DMS153 (cell line): ENCODE measurements at regions not wholly inside any gene's neighbourhood (a gene's known extent, or its start where the extent isn't known, plus 50 kb on each side); places are given as distances from the start of the nearest gene placed in this dataset.
"Not testable (repeated sequence)": the region's sequence is repeated elsewhere in the genome, so short reads cannot be mapped to it uniquely, and the experiment has no call there.

ENCODE experiments used
- DNase-seq: peaks from one replicate; lab custom pipeline; 2025; lab: John Stamatoyannopoulos, UW

GRCh38 chr5:90338712-90339372 lies 70.7 kb downstream of the CETN3 start:
- no peak for DNase-seq

- no peak for DNase-seq
These were observed 72.0 kb downstream of the CETN3 start for GRCh38 chr5:90337449-90338052.

GRCh38 chr5:90336752-90337151 lies 72.8 kb downstream of the CETN3 start:
- DNase-seq, result no peak

- DNase-seq, result no peak
These were observed 74.8 kb downstream of the CETN3 start for GRCh38 chr5:90334741-90335140.

GRCh38 chr5:90329911-90330310 lies 79.6 kb downstream of the CETN3 start:
- no peak for DNase-seq

- no peak for DNase-seq
These were observed 82.6 kb downstream of the CETN3 start for GRCh38 chr5:90326995-90327394.

- no peak for DNase-seq
These were observed 84.5 kb downstream of the CETN3 start for GRCh38 chr5:90325093-90325492.

GRCh38 chr5:90320348-90320747 lies 89.2 kb downstream of the CETN3 start:
- DNase-seq, result not testable (repeated sequence)

GRCh38 chr5:90312027-90312426 lies 97.5 kb downstream of the CETN3 start:
- no peak for DNase-seq

- DNase-seq, result no peak
These were observed 98.2 kb downstream of the CETN3 start for GRCh38 chr5:90311401-90311800.

GRCh38 chr5:90308787-90309585 lies 100.6 kb downstream of the CETN3 start:
- no peak for DNase-seq

GRCh38 chr5:90307782-90308181 lies 101.8 kb downstream of the CETN3 start:
- DNase-seq, result no peak

- DNase-seq, result no peak
These were observed 102.2 kb downstream of the CETN3 start for GRCh38 chr5:90307322-90307721.

- DNase-seq, result no peak
These were observed 102.9 kb downstream of the CETN3 start for GRCh38 chr5:90306613-90307012.

GRCh38 chr5:90305041-90305720 lies 104.4 kb downstream of the CETN3 start:
- no peak for DNase-seq

GRCh38 chr5:90301248-90301647 lies 108.3 kb downstream of the CETN3 start:
- no peak for DNase-seq

- DNase-seq, result no peak
These were observed 112.4 kb downstream of the CETN3 start for GRCh38 chr5:90297045-90297764.

- DNase-seq, result no peak
These were observed 115.0 kb downstream of the CETN3 start for GRCh38 chr5:90294604-90295003.

GRCh38 chr5:90293931-90294330 lies 115.6 kb downstream of the CETN3 start:
- no peak for DNase-seq

GRCh38 chr5:90290648-90291047 lies 118.9 kb downstream of the CETN3 start:
- no peak for DNase-seq

- DNase-seq, result no peak
These were observed 119.7 kb downstream of the CETN3 start for GRCh38 chr5:90289837-90290236.

GRCh38 chr5:90287036-90287435 lies 122.5 kb downstream of the CETN3 start:
- no peak for DNase-seq
